NCI-H69 (cell line): ENCODE measurements at regions not wholly inside any gene's neighbourhood (a gene's known extent, or its start where the extent isn't known, plus 50 kb on each side); places are given as distances from the start of the nearest gene placed in this dataset.
"Not testable (repeated sequence)": the region's sequence is repeated elsewhere in the genome, so short reads cannot be mapped to it uniquely, and the experiment has no call there.

ENCODE experiments used
- DNase-seq: peaks from one replicate; lab custom pipeline; 2025; lab: John Stamatoyannopoulos, UW

GRCh38 chr1:244322791-244323521 is 128.8 kb downstream of the ADSS2 start:
- no peak for DNase-seq

- DNase-seq = no peak
Observed at GRCh38 chr1:244324176-244324883, 127.4 kb downstream of the ADSS2 start.

- no peak for DNase-seq
Observed at GRCh38 chr1:244325056-244325758, 126.5 kb downstream of the ADSS2 start.

- DNase-seq = peak; percentile 82
Observed at GRCh38 chr1:244326757-244327156, 125.0 kb downstream of the ADSS2 start.

- no peak for DNase-seq
Observed at GRCh38 chr1:244327533-244327932, 124.2 kb downstream of the ADSS2 start.

GRCh38 chr1:244328476-244328875 is 123.2 kb downstream of the ADSS2 start:
- no peak for DNase-seq

GRCh38 chr1:244329591-244330317 is 122.0 kb downstream of the ADSS2 start:
- no peak for DNase-seq

- DNase-seq = no peak
Observed at GRCh38 chr1:244330318-244330625, 121.4 kb downstream of the ADSS2 start.

- not testable (repeated sequence) for DNase-seq
Observed at GRCh38 chr1:244332761-244333160, 118.9 kb downstream of the ADSS2 start.

- not testable (repeated sequence) for DNase-seq
Observed at GRCh38 chr1:244334315-244334714, 117.4 kb downstream of the ADSS2 start.

- DNase-seq = not testable (repeated sequence)
Observed at GRCh38 chr1:244334842-244335241, 116.9 kb downstream of the ADSS2 start.

- no peak for DNase-seq
Observed at GRCh38 chr1:244335456-244335855, 116.3 kb downstream of the ADSS2 start.

- no peak for DNase-seq
Observed at GRCh38 chr1:244336232-244336899, 115.3 kb downstream of the ADSS2 start.

GRCh38 chr1:244337839-244338238 is 113.9 kb downstream of the ADSS2 start:
- DNase-seq = no peak

GRCh38 chr1:244339073-244339692 is 112.5 kb downstream of the ADSS2 start:
- no peak for DNase-seq

GRCh38 chr1:244339776-244340175 is 111.9 kb downstream of the ADSS2 start:
- DNase-seq = peak; percentile 17

GRCh38 chr1:244340396-244340795 is 111.3 kb downstream of the ADSS2 start:
- no peak for DNase-seq

GRCh38 chr1:244341455-244342450 is 110.0 kb downstream of the ADSS2 start:
- DNase-seq = peak; percentile 99

- DNase-seq = no peak
Observed at GRCh38 chr1:244344001-244344400, 107.7 kb downstream of the ADSS2 start.

GRCh38 chr1:244346972-244347618 is 104.6 kb downstream of the ADSS2 start:
- DNase-seq = peak; percentile 48
